K562 (cell line): ENCODE measurements at regions not wholly inside any gene's neighbourhood (a gene's known extent, or its start where the extent isn't known, plus 50 kb on each side); places are given as distances from the start of the nearest gene placed in this dataset.
A peak's percentile ranks its signal among the peaks of the same experiment; 100 is the strongest.
"Not testable (repeated sequence)": the region's sequence is repeated elsewhere in the genome, so short reads cannot be mapped to it uniquely, and the experiment has no call there.

Source experiments
- ATF1 ChIP-seq, 2 experiments: fragments of 450-650 bp in 1 of 2; IDR thresholded peaks; 2 replicates each; pipeline ENCODE4 v1.6.1; 2016; ENCODE audit warnings: missing compliant biosample characterization in 1 of 2, missing genetic modification characterization in 1 of 2
- DPF2 ChIP-seq: fragments of 450-650 bp; IDR thresholded peaks from 2 replicates; pipeline ENCODE4 v1.6.1; 2016
- EP400 ChIP-seq: fragments of 450-650 bp; IDR thresholded peaks from 2 replicates; pipeline ENCODE4 v1.6.1; 2017; ENCODE audit warnings: antibody characterized with exemption, mild to moderate bottlenecking, moderate library complexity
- GABPA ChIP-seq: fragments of 200-800 bp; sonication (Bioruptor generic); conservative IDR thresholded peaks from 2 replicates; pipeline ENCODE4 v1.6.1; 2016; ENCODE audit warnings: low read depth, missing genetic modification characterization, missing compliant biosample characterization
- HDAC1 ChIP-seq, 2 experiments: fragments of 450-650 bp; IDR thresholded peaks; 2 replicates each; pipeline ENCODE4 v1.6.1; 2016 to 2017; ENCODE audit warnings: inconsistent platforms in 1 of 2, mild to moderate bottlenecking in 1 of 2, moderate library complexity in 1 of 2
- SAP30 ChIP-seq: fragments of 200-600 bp; sonication (generic); IDR thresholded peaks from 2 replicates; pipeline ENCODE4 v1.6.1; 2012; ENCODE audit warnings: borderline replicate concordance, low read depth, mild to moderate bottlenecking, moderate library complexity, low read length, control low read depth, inconsistent platforms; ENCODE audit not compliant: insufficient read depth, poor library complexity, severe bottlenecking
- ZBTB26 ChIP-seq: fragments of 450-650 bp; formaldehyde crosslinking; IDR thresholded peaks from 2 replicates; pipeline ENCODE4 v1.4.0; 2022; ENCODE audit warnings: missing genetic modification characterization
- ZNF75A ChIP-seq: fragments of 450-650 bp; formaldehyde crosslinking; IDR thresholded peaks from 2 replicates; pipeline ENCODE4 v1.4.0; 2020; ENCODE audit warnings: mild to moderate bottlenecking
- TF ChIP-seq, protein P1 (sequence below): fragments of 450-650 bp; IDR thresholded peaks from 2 replicates; pipeline ENCODE4 v1.6.1; 2016; ENCODE audit warnings: borderline replicate concordance
- TF ChIP-seq, protein P2 (sequence below): fragments of 450-650 bp; formaldehyde crosslinking; conservative IDR thresholded peaks from 2 replicates; pipeline ENCODE4 v1.4.0; 2022; ENCODE audit warnings: mild to moderate bottlenecking, missing genetic modification characterization
- TF ChIP-seq, protein P3 (sequence below): sonication (generic); formaldehyde crosslinking; IDR thresholded peaks from 2 replicates; pipeline ENCODE4 v1.8.0; 2022; ENCODE audit warnings: mild to moderate bottlenecking, missing genetic modification reagents

- 0 out of 2 replicates have a peak, but pooled peaks have one; percentile 62 for TF ChIP-seq ZBTB26 (CRISPR knock-in tag)
- TF ChIP-seq, protein P1, sequence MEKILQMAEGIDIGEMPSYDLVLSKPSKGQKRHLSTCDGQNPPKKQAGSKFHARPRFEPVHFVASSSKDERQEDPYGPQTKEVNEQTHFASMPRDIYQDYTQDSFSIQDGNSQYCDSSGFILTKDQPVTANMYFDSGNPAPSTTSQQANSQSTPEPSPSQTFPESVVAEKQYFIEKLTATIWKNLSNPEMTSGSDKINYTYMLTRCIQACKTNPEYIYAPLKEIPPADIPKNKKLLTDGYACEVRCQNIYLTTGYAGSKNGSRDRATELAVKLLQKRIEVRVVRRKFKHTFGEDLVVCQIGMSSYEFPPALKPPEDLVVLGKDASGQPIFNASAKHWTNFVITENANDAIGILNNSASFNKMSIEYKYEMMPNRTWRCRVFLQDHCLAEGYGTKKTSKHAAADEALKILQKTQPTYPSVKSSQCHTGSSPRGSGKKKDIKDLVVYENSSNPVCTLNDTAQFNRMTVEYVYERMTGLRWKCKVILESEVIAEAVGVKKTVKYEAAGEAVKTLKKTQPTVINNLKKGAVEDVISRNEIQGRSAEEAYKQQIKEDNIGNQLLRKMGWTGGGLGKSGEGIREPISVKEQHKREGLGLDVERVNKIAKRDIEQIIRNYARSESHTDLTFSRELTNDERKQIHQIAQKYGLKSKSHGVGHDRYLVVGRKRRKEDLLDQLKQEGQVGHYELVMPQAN: peak; percentile 14; the same call in 1 of the 2 replicates
- TF ChIP-seq EP400: peak; percentile 48; the same call in 1 of the 2 replicates
- TF ChIP-seq ATF1 (CRISPR knock-in tag; IDR thresholded peaks at IDR 0.05): not testable (repeated sequence)
- TF ChIP-seq ATF1 (tag; IDR thresholded peaks at IDR 0.05): peak; percentile 32; the same call in 1 of the 2 replicates
- TF ChIP-seq HDAC1 (IDR thresholded peaks at IDR 0.05): peak in 1 of 2 experiments; percentile 43; a peak in 2 of 4 replicates
- peak; percentile 13; the same call in 1 of the 2 replicates for TF ChIP-seq DPF2
- peak; percentile 51; the same call in 1 of the 2 replicates for TF ChIP-seq ZNF75A
- TF ChIP-seq SAP30: peak; percentile 62
- TF ChIP-seq, protein P2, sequence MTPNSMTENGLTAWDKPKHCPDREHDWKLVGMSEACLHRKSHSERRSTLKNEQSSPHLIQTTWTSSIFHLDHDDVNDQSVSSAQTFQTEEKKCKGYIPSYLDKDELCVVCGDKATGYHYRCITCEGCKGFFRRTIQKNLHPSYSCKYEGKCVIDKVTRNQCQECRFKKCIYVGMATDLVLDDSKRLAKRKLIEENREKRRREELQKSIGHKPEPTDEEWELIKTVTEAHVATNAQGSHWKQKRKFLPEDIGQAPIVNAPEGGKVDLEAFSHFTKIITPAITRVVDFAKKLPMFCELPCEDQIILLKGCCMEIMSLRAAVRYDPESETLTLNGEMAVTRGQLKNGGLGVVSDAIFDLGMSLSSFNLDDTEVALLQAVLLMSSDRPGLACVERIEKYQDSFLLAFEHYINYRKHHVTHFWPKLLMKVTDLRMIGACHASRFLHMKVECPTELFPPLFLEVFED (CRISPR knock-in tag): 0 out of 2 replicates have a peak, but pooled peaks have one; percentile 25
- TF ChIP-seq, protein P3, sequence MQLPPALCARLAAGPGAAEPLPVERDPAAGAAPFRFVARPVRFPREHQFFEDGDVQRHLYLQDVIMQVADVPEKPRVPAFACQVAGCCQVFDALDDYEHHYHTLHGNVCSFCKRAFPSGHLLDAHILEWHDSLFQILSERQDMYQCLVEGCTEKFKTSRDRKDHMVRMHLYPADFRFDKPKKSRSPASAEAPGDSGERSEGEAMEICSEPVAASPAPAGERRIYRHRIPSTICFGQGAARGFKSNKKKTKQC: peak; percentile 12; the same call in 1 of the 2 replicates
- 0 out of 2 replicates have a peak, but pooled peaks have one; percentile 36 for TF ChIP-seq GABPA (tag)
Measured at GRCh38 chr16:29594926-29595838, 67.9 kb upstream of the SPN start (continued).
